K562 (cell line): ENCODE measurements at regions not wholly inside any gene's neighbourhood (a gene's known extent, or its start where the extent isn't known, plus 50 kb on each side); places are given as distances from the start of the nearest gene placed in this dataset.

ENCODE experiments used
- ATAC-seq: fragments of 200-7000 bp; cut with Tn5 transposase; 3 replicates; pipeline ENCODE4 v1.9.1; 2020; ENCODE audit warnings: moderate library complexity
- BruUV-seq: library from RNA; stranded (reverse); fragments of 400-500 nt; replicated peaks from 2 replicates; lab custom pipeline; 2021; lab: Mats Ljungman, UMichigan
- CTCF ChIA-PET: fragments of 300-600 bp; formaldehyde crosslinking; extraction: SDS; loops from one replicate; lab custom pipeline; 2021; ENCODE audit warnings: low intra/inter-chr PET ratio; lab: Yijun Ruan, JAX
- POLR2A ChIA-PET: fragments of 300-600, 350-650 bp; sonication (Branson Sonifier 250); formaldehyde crosslinking; extraction: SDS; loops from one replicate; lab custom pipeline; 2021; ENCODE audit warnings: antibody characterized with exemption, inconsistent platforms; lab: Yijun Ruan, JAX
- DNase-seq, 4 experiments: peaks; one replicate each; pipeline versions ENCODE4 v3.0.0 to v3.0.0-alpha.2; 2011 to 2018; ENCODE audit warnings: low spot score in 3 of 4, mixed read lengths in 3 of 4; ENCODE audit errors: extremely low read depth in 1 of 4
- FAIRE-seq: peaks from 2 replicates; lab custom pipeline; 2011; peaks lifted over from hg19 to GRCh38; lab: Jason Lieb, UNC
- H2AFZ ChIP-seq: 2 replicates; pipeline ENCODE4 v1.6.0; 2011; ENCODE audit warnings: low read depth, low read length, control low read depth, inconsistent platforms
- H3K27ac ChIP-seq: fragments of 200-600 bp; 3 replicates; pipeline ENCODE4 v1.8.0; 2011; ENCODE audit warnings: low read depth, mild to moderate bottlenecking, control low read depth, inconsistent platforms, low read length, moderate library complexity, mixed read lengths; ENCODE audit errors: extremely low read depth
- H3K27me3 ChIP-seq, 2 experiments: fragments of 300-600 bp in 1 of 2; 2 replicates in 1 of 2; 3 replicates in 1 of 2; pipeline versions ENCODE4 v1.6.0 to v1.8.0; 2011; ENCODE audit warnings: inconsistent platforms in 2 of 2, low read length in 2 of 2, mild to moderate bottlenecking in 1 of 2, mixed read lengths in 1 of 2, moderate library complexity in 1 of 2; ENCODE audit not compliant: control insufficient read depth in 2 of 2, insufficient read depth in 2 of 2
- H3K36me3 ChIP-seq: fragments of 300-600 bp; 3 replicates; pipeline ENCODE4 v1.8.0; 2011; ENCODE audit warnings: mild to moderate bottlenecking, low read length, inconsistent platforms; ENCODE audit not compliant: control insufficient read depth, insufficient read depth
- H3K4me1 ChIP-seq, 2 experiments: fragments of 200-600 bp in 1 of 2; replicated peaks in 1 of 2; 2 replicates in 1 of 2; 3 replicates in 1 of 2; pipeline versions ENCODE4 v1.5.1 to v1.8.0; 2011; ENCODE audit warnings: inconsistent platforms in 2 of 2, low read length in 2 of 2, mild to moderate bottlenecking in 1 of 2, mixed read lengths in 1 of 2, moderate library complexity in 1 of 2; ENCODE audit not compliant: control insufficient read depth in 2 of 2, insufficient read depth in 2 of 2
- H3K4me2 ChIP-seq: 2 replicates; pipeline ENCODE4 v1.6.1; 2011; ENCODE audit warnings: low read length, control low read depth, inconsistent platforms, mixed read lengths; ENCODE audit not compliant: insufficient read depth
- H3K4me3 ChIP-seq: fragments of 200-600 bp; sonication (generic), shearing (Covaris generic); 2 replicates; pipeline ENCODE4 v1.5.1; 2016; ENCODE audit warnings: control low read depth, inconsistent platforms
- H3K79me2 ChIP-seq: fragments of 200-600 bp; 3 replicates; pipeline ENCODE4 v1.8.0; 2011; ENCODE audit warnings: low read length, inconsistent platforms; ENCODE audit not compliant: control insufficient read depth, insufficient read depth
- H3K9ac ChIP-seq, 2 experiments: 2 replicates each; pipeline versions ENCODE4 v1.6.0 to v1.6.1; 2011; ENCODE audit warnings: low read depth in 2 of 2, low read length in 2 of 2, control low read depth in 1 of 2, inconsistent platforms in 1 of 2, mild to moderate bottlenecking in 1 of 2, mixed read lengths in 1 of 2; ENCODE audit not compliant: insufficient read depth in 1 of 2
- H3K9me1 ChIP-seq: one replicate; pipeline ENCODE4 v1.6.0; 2011; ENCODE audit warnings: inconsistent platforms, mild to moderate bottlenecking, low read length, moderate library complexity; ENCODE audit not compliant: control insufficient read depth, insufficient read depth
- H3K9me3 ChIP-seq: replicated peaks from 2 replicates; pipeline ENCODE4 v1.5.1; 2011; ENCODE audit warnings: low read depth, low read length, inconsistent platforms; ENCODE audit not compliant: control insufficient read depth, insufficient read depth
- H4K20me1 ChIP-seq: replicated peaks from 2 replicates; pipeline ENCODE4 v1.6.1; 2011; ENCODE audit warnings: low read length, inconsistent platforms, mixed read lengths; ENCODE audit not compliant: control insufficient read depth, insufficient read depth
- MAFF ChIP-seq: IDR thresholded peaks from 2 replicates; pipeline ENCODE4 v1.6.1; 2012; ENCODE audit warnings: low read length, improper control_type of control experiment
- ZNF444 ChIP-seq: fragments of 250-450 bp; sonication (Bioruptor Pico); IDR thresholded peaks from 2 replicates; pipeline ENCODE4 v1.4.0; 2020; ENCODE audit warnings: mild to moderate bottlenecking, moderate library complexity
- WGBS: fragments of 100-300 bp; shearing (Covaris generic); methylation state at CpG from one replicate; pipeline ENCODE4 v1.1.6; 2016; ENCODE audit warnings: low coverage, mixed read lengths; ENCODE audit not compliant: insufficient coverage; ENCODE audit errors: missing lambda C conversion rate; 5-methylcytosine and 5-hydroxymethylcytosine counted together
- in situ Hi-C: fragments of 300-500 bp; cut with MboI; formaldehyde crosslinking; loops from 4 replicates; pipeline ENCODE4 v1.15.0; 2018; ENCODE audit warnings: inconsistent platforms, mixed read lengths
- intact Hi-C: fragments of 100-400 bp; cut with micrococcal nuclease; formaldehyde crosslinking; loops from 2 replicates; pipeline ENCODE4 v1.14.2; 2022
- TF ChIP-seq, protein P1 (sequence below): fragments of 450-650 bp; IDR thresholded peaks from 2 replicates; pipeline ENCODE4 v1.6.1; 2017; ENCODE audit warnings: mild to moderate bottlenecking, moderate library complexity
- TF ChIP-seq, protein P2 (sequence below), 3 experiments: fragments of 200-800 bp in 1 of 3; sonication (Bioruptor generic) in 1 of 3; sonication (generic) in 1 of 3; formaldehyde crosslinking in 1 of 3; IDR thresholded peaks; 2 replicates each; pipeline versions ENCODE4 v1.6.1 to v1.8.0; 2016 to 2022; ENCODE audit warnings: mild to moderate bottlenecking in 2 of 3, missing compliant biosample characterization in 2 of 3, missing genetic modification characterization in 2 of 3, missing genetic modification reagents in 1 of 3

DNA sequence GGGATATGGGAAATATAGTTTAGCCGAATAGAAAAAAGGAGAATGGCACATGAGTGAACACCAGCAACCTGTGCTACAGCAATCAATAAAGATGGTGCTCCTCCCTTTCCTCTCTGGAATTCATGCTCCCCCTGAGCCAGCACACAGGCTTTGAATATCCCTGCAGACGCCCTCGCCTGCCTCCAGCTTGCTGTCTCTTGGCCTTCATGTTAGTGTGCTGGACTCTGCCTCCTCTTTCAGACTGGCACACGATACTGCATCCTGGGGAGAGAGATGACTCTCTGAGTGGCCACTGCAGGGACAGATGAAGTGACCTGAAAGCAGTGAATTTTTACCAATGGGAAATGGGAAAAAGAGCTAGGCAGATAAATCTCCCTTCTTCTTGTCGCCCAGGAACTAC, 498.6 kb upstream of the SALL1 start:
- H3K4me1 ChIP-seq, result no peaks in the 10 kb centered on the region
- no peaks in the 10 kb centered on the region for H4K20me1 ChIP-seq
- TF ChIP-seq, protein P1, sequence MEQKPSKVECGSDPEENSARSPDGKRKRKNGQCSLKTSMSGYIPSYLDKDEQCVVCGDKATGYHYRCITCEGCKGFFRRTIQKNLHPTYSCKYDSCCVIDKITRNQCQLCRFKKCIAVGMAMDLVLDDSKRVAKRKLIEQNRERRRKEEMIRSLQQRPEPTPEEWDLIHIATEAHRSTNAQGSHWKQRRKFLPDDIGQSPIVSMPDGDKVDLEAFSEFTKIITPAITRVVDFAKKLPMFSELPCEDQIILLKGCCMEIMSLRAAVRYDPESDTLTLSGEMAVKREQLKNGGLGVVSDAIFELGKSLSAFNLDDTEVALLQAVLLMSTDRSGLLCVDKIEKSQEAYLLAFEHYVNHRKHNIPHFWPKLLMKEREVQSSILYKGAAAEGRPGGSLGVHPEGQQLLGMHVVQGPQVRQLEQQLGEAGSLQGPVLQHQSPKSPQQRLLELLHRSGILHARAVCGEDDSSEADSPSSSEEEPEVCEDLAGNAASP, result no peak
- TF ChIP-seq, protein P2, sequence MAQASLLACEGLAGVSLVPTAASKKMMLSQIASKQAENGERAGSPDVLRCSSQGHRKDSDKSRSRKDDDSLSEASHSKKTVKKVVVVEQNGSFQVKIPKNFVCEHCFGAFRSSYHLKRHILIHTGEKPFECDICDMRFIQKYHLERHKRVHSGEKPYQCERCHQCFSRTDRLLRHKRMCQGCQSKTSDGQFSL (CRISPR knock-in tag; IDR thresholded peaks at IDR 0.05), result no peak
- TF ChIP-seq, protein P2 (tag; IDR thresholded peaks at IDR 0.05), result no peak
- TF ChIP-seq MAFF, result no peak
- TF ChIP-seq ZNF444 (CRISPR knock-in tag), result no peak
- DNase-seq (no peak), FAIRE-seq (no peak), ATAC-seq (no peak)
- no peaks in the 10 kb centered on the region for H3K27me3 ChIP-seq
- no peaks in the 10 kb centered on the region for H3K9me3 ChIP-seq
- no peak overlapping the region for H2AFZ ChIP-seq
- no peaks in the 10 kb centered on the region for H3K9me1 ChIP-seq
- no peak overlapping the region for H3K27ac ChIP-seq
- in situ Hi-C loops (no loop called here), intact Hi-C loops (no loop called here)
- ChIA-PET POLR2A (no interaction called here), CTCF (no interaction called here)
- BruUV-seq, result no TSS peak
- no peak overlapping the region for H3K9ac ChIP-seq
- H3K79me2 ChIP-seq, result no peaks in the 10 kb centered on the region
- no peaks in the 10 kb centered on the region for H3K36me3 ChIP-seq
- WGBS, result 0% methylated on average over 5 of the region's 5 CpGs
- no peak overlapping the region for H3K4me3 ChIP-seq
- H3K4me2 ChIP-seq, result no peak overlapping the region
